LoVo (cell line): ENCODE measurements at regions not wholly inside any gene's neighbourhood (a gene's known extent, or its start where the extent isn't known, plus 50 kb on each side); places are given as distances from the start of the nearest gene placed in this dataset.
"Not testable (repeated sequence)": the region's sequence is repeated elsewhere in the genome, so short reads cannot be mapped to it uniquely, and the experiment has no call there.

Experiments
- DNase-seq: peaks from one replicate; pipeline ENCODE4 v3.0.0-alpha.2; 2016; ENCODE audit warnings: low spot score

DNA sequence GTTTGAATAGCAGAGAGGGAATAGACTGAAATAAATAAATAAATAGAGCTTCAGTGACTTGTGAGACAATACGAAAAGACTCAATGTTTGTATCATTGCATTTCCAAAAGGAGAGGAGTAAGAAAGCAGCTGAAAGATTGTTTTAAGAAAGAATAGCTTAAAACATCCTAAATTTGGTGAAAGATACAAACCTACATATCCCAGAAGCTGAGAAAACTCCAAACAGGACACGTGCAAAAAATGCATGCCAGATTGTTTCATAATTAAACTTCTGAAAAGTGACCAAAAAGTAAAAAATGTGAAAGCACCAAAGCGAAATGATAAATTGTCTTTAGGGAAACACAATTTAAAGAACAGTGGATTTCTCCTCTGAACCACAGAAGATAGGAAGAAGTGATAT, 711.0 kb downstream of the AACS start:
- no peak for DNase-seq

DNA sequence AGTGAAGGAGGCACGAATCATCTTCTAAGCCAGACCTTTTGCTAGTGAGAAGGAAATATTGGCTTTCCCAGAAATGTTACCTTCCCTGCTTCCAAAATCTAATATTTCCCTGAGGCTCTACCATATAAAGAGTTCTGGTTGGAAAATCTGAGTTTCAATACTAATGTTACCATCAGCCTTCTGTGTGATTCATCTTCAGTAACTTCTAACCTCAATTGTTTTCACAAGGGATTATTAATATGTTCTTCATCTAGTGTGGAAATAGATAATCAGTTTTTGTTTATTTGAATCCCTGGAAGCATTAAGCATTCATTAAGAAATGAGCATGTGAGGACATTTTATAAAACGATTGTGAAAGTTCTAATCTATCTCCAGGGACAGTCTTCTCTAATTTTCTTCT, 720.9 kb downstream of the AACS start:
- DNase-seq = no peak

DNA sequence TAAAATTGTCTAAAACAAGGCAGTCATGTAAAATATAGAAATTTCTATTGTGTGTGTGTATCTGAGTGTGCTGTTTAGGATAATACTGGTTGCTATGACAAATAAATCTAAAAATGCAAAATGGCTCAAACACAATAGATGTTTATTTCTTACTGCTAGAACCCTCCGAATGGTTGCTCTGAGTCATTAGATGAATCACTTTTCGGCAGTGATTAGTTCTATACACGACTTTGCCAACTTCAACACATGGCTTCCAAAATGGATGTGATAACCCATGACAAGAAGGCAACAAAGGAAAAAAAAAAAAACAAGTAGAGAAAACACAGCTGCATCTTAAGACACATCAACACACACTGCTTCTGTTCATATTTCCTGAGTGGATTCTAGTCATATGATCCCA, 729.2 kb downstream of the AACS start:
- DNase-seq = no peak

DNA sequence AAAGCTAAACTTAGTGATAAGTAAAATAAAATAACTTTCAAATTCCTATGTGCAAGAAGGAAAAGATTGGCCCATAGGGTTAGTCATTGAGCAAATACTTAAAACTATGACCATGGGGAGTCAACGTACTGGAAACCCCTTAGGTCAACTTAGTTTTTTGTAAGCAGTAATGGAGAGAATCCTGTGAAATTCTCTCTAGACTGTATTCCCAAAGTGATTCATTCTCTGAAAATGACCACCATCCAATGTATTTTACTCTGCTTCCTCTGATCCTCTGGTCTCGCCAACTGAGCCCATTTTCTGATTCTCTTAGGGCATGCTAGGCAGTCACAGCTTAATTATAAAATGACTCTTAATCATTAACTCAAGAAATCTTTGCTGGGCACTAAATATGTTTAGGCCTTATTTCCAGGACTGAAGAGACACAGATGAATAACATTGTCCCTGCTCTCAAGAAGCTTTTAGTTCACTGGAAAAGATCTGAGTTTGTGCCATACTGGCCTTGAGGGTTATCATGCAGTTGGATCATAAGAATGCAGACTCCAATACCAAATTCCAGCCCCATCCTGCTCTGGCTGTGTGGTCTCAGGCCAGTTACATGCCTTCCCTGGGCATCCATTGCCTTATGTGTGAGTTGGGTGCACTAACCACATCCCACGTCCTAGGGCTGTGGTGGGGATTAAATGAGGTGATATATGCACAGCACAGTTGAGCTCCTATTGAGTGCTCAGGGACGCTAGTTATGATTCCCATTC, 732.4 kb downstream of the AACS start:
- DNase-seq = no peak

DNA sequence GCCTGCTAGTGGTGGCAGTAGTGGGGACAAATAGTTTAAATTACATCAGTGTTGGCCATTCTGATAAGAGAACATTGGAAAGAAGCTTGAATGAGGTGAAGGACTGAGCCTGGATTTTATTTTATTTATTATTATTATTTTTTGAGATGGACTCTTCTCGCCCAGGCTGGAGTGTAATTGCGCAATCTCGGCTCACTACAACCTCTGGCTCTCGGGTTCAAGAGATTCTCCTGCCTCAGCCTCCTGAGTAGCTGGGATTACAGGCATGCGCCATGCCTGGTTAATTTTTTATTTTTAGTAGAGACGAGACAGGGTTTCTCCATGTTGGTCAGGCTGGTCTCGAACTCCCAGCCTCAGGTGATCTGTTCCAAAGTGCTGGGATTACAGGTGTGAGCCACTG, 739.4 kb downstream of the AACS start:
- DNase-seq = no peak

DNA sequence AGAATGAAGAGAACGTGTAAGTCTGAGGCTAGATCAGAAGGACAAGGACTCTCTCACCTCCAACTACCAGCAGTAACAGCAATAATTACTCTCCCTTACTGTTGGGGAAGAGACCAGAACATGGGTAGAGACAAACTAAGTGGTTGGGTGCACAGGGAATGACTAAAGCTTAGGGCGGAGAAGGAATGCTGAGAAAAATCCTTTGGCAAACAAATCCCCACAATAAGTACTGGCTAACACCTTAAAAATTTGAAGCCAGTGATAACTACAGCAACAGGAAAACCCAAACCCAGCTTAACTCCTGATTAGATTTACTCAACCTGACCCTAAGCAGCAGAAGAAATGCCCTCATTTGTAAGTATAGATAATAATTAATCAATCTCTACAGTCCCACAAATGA, 759.0 kb downstream of the AACS start:
- no peak for DNase-seq

DNA sequence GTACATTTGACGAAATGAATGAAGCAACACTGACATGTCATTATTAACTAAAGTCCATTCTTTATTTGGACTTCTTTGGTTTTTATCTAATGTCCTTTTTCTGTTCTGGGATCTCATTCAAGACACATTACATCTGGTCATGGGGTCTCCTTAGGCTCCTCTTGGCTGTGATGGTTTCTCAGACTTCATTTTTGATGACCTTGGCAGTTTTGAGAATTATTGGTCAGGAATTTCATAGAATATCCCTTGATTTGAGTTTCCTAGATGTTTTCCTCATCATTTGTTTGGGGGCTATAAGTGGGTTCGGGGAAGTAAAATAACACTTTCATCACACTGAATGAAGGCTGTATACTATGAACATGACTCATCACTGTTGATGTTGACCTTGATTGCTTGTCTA, 770.6 kb downstream of the AACS start:
- no peak for DNase-seq

DNA sequence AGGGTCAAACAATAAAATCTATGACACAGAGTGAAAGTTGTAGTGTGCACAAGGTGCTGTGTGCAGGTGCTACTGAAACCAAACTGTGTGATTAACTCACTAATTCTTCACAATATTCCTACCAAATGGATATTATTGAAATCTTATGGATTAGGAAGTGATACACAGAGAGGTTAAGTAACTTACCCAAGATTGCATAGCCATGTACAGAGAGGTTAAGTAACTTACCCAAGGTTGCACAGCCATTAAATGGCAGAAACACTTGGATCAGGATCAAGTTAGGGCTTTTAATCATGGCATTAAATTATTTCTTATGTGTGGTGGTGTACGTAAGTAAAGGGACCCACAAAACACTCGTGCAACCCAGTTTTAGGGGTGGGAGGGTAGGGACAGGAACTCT, 771.4 kb downstream of the AACS start:
- no peak for DNase-seq

DNA sequence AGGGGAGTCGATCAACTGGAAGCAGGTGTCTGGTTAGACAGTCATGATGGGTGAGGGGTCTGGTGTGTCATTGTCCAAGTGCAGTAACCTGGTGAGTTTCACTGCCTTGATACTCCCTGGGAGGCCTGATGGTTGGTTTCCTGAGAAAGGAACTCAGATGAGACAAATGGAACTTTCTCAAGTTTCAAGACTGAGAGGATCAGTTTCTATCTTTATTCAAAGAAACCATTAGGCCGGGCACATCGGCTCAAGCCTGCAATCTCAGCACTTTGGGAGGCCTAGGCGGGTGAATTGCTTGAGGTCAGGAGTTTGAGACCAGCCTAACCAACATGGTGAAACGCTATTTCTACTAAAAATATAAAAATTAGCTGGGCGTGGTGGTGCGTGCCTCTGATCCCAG, 776.1 kb downstream of the AACS start:
- no peak for DNase-seq

DNA sequence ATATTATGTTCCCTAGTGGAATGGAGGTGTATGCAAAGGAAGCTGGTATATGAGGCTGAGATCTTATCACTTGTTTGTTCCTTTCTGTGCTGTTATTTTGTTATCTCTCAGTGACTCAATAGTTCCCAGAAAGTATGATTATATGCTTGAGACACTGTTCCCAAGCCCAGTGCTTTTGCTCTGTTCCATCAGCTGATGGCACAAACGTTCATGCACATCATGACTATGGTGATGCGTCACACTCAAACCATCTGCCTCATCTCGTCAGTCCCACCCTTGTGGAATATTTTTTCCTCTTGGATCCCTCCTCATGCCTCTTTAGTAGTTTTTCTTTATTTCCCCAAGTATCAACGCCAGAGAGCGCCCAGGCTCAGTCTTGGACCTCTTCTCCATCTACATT, 786.9 kb downstream of the AACS start:
- no peak for DNase-seq

DNA sequence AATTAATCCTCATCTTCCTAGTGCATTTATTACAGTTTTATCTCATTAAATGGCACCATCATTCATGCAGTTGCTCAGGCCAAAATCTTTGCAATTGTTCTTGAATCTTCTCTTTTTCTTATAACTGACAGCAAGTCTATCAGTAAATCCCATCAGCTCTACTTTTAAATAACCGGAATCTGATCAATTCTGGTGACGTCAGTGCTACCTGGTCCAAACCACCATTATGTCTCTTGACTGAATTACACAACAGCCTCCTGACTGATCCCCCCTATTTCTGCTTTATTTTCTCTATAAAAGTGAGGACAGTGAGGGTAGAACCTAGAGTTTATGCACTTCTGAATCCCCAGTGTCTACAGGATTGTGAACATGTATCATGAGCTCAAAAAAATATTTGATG, 787.4 kb downstream of the AACS start:
- DNase-seq = no peak

DNA sequence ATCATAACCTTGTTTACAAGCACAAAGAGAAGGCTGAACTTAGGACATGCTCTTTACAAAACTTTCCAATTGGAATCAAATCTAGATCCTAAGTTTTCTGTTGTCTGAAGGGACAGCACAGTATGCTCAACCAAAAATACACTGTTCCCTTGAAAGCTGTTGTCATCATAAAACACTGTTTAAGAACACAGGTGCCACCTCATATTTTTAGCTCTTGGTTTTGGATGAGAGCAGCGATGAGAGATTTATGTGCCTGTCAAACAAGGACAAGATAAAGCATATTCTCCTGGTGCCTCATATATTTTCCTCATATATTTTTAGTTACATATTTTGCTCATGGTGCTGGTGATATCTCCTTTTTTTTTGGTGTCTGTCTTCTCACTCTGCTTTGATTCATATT, 788.4 kb downstream of the AACS start:
- DNase-seq = no peak

DNA sequence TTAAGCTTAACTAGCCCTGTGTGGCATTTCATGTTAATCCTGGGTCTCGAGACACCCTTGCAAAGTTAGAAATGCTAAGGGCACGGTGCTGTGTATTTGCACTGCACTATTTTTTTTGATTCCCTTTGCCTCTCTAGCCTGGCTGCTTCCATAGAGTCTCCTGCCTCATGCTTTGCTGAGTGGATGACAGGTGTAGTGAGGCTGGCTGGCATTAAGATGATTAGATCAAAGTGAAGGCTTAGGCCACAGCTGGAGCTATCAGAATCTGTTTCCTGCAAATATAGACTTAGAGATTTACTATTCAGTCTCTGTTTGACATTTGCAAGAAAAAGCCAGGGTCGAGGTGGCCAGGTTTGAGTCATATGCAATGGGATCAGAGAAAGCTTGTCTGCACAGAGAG, 791.1 kb downstream of the AACS start:
- no peak for DNase-seq

DNA sequence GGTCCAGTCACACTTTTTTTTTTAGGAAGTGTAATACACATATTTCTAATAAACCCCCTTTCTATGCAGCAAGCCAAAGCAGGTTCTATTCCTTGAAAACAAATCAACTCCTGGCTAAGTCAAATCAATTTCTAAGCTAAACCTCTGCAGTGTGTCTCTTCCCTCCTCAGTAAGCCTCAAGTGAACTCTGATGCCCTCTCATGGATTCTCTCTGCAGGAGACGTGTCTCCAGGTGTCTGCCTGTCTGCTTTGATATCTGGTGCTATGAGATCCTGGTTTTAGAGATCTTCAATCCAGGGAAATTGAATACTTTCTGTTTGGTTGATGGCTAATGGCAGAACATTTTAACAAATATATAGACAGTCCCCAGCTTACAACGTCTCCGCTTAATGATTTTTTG, 791.7 kb downstream of the AACS start:
- DNase-seq = no peak

DNA sequence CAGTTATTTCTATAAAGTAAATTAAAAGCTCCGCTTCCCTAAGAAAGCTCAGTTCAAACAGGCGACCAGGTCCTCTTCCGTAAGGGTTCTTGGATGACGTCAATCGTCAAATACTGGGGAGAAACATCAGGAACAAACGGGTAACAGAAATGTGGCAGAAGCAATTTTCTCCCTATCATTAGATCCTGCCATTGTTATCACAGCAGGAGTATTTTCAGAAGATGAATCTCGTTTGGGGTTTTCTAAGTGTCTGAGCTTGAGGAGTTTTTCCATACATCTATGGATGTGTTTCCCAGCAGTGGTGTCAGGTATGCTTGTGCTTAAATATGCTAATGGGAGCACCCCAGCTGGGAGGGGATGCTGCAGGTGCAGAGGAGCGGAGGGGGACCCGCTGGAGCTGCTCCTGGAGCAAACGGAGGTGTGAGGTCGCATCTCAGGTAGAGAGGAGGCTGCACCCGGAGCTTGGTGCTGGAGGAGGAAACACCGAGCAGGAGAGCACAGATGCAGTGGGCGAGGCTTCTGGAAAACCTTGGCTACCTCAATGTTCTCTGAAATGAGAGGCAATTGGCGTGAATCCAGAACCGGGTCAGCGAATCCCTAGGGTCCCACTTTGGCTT, 795.5 kb downstream of the AACS start:
- DNase-seq = no peak

DNA sequence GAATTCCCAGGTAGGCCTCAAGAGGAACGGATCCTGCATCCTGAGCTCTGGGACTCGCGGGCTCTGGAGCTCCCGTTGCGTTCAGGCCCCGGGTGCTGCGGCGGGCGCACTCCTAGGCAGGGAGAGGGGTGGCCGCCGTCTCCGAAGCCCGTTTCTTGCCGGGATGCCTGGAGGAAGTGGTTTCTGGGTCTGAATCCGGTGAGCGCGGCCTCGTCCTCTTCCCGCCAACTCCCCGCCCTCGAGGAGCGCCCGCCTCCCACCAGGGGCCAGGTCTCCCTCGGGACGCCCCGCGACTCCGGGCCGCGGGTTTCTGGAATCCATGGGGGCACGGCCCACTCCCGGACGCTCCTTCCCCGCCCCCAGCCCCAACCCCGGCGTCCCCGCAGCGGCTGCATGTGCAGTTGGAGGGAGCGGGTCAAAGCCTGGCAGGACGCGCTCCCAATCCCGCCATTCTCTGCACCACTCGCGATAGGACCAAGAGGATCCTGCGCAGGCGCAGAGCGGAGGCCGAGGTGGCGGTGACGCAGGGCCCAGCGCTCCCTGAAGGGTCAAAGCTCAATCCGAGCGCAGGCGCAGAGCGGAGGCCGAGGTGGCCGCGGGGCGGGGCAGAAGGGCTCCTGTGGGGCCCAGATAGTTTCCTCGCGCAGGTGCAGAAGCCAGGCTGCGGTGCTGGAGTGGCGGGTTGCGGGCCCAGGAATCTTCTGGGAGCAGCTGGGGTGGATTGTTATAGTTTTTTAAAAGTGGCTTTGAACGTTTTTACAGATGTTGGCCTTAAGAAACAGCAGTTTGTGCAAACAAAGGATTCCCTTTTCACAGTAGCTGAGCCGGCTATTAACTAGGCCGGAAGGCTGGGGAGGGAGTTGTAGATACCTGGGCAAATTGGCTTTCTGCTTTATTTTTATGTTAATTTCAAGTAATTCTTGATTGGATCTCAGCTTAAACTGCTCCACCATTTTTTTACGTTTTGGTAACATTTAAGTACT, 796.4 kb downstream of the AACS start:
- DNase-seq = no peak

DNA sequence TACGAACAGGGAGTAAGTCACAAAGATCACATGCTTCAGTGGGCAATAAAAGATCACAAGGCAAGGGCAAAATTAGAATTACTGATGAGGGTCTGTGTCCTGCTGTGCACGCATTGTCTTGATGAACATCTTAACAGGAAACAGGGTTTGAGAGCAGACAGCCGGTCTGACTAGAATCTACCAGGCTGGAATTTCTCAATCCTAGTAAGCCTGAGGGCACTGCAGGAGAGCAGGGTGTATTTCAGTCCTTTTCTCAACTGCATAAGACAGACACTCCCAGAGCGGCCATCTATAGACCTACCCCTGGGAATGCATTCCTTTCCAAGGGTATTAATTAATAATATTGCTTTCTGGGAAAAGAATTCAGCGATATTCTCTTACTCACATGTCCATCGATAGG, 800.0 kb downstream of the AACS start:
- DNase-seq = not testable (repeated sequence)

DNA sequence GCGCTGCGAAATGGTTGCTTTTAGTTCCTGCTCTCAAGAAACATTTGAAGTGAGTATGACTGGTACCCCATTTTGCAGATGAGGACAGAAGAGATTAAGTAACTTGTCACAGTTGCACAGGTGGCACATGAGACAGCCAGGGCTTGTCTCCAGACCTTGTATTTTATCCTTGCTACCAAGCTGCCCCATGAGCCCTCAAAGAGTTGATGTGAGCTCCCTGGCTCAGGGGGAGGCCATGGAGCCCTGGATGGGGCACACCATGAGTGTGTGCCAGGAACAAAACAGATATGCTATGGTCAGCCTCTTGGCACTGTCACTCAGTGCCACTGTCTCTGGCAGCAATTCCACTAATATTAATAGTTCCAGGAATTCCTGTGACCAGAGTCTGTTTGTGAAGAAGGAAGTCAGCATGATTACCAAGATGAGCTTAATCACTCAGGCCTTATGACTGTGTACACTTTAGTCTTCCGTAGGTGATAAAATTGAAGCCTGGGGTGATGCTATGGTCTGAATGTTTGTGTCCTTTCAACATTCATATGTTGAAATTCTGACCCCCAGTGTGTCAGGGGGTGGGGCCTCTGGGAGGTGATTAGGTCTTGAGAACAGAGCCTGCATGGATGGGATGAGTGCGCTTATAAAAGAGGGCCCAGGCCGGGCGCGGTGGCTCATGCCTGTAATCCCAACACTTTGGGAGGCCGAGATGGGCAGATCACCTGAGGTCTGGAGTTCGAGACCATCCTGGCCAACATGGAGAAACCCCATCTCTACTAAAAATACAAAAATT, 806.8 kb downstream of the AACS start:
- no peak for DNase-seq

DNA sequence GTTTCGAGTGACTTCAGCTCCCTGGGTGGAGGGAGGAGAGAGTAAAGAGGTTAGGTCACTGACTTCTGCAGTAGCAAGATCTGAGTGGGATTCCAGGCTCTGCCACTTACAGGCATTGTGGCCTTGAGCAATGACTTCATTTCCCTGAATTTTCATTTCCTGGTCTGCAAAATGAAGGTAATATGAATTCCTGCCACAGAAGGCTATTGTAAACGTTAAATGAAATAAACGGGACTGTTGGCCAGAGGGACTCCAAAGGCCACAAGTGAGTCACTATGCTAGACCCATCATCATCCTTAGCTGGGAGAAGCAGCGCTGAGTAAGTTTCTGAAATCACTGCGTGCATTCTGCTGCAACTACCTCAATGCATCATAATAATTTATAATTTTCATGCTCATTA, 807.8 kb downstream of the AACS start:
- no peak for DNase-seq

DNA sequence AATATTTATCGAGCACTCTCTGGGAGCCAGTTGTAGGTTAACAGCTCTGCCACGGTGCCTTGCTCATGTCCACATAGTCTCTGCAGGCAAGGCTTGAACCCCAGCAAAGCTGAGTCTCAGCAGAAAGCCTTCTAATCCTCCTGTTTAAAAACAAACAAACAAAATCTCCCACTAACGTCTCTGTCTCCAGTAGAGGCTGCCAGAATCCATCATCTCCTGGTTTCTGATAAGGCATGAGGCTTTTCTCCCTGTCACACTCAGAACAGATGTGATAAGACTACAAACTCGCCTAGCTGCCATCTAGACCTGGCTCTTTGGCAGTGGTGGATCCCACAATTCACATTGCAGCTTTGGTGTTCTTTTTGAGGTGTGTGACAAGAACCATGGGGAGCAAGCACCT, 813.2 kb downstream of the AACS start:
- no peak for DNase-seq

DNA sequence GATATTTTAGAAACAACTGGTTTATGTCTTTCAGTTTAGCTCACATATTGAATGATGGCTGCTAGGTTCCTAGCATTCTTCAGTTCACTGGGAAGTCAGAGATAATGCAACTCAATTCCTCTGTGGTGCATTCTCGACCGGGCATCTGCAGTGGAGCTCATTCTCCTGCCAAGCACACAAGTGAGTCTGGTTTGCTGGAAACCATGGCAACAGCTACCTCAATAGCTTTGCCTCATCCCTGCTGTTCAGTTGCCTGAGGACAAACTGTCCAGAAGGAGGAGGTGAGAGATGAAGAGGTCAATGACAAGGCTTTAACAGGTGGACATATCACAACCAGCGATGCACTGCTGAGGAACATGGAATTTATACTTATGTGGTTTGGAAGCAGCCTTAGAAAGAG, 816.9 kb downstream of the AACS start:
- DNase-seq = no peak

DNA sequence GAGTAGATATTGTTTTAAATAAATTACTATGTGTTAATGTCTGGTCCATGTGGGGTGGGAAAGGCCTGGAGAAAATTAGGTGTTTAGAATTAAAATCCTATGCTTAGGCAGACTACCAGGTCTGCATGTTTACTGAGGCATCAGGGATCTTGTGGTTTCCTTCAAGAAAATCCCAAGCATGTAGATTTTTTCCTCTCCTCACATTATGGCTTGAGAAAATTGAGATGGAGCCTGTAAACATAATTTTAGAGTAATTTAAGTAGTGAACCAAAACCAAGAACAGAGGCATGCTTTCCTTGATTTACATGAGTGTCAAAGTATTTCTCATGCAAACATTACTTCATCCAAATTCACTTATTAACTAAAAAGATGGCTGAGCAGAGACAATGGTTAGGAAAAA, 823.7 kb downstream of the AACS start:
- DNase-seq = no peak
